Body of pancreas (tissue), 4 donors: ENCODE measurements at regions not wholly inside any gene's neighbourhood (a gene's known extent, or its start where the extent isn't known, plus 50 kb on each side); places are given as distances from the start of the nearest gene placed in this dataset.
"Not testable (repeated sequence)": the region's sequence is repeated elsewhere in the genome, so short reads cannot be mapped to it uniquely, and the experiment has no call there.

ENCODE experiments used
- ATAC-seq: fragments of 150-250 bp; one replicate; pipeline ENCODE4 v1.9.1; 2016
- DNase-seq, 4 donors: peaks; one replicate each; pipeline ENCODE4 v3.0.0-alpha.2; 2019
- H3K27ac ChIP-seq, 4 donors: fragments of 200-600 bp; sonication (generic); 1 replicate in 3 of 4; 2 replicates in 1 of 4; pipeline versions ENCODE4 v1.5.1 to v1.6.1; 2016 to 2019; ENCODE audit warnings: mild to moderate bottlenecking in 1 of 4, mixed read lengths in 1 of 4, moderate library complexity in 1 of 4
- H3K27me3 ChIP-seq, 2 donors: fragments of 200-600 bp; sonication (generic); one replicate each; pipeline ENCODE4 v1.6.0; 2016; ENCODE audit warnings: mild to moderate bottlenecking in 1 of 2
- H3K36me3 ChIP-seq, 2 donors: fragments of 200-600 bp; sonication (generic); replicated peaks in 1 of 2; 2 replicates each; pipeline ENCODE4 v1.5.1; 2016; ENCODE audit warnings: low read depth in 2 of 2; ENCODE audit not compliant: insufficient read depth in 1 of 2
- H3K4me1 ChIP-seq: fragments of 200-600 bp; sonication (generic); one replicate; pipeline ENCODE4 v1.6.0; 2016
- H3K4me3 ChIP-seq, 2 donors: fragments of 200-600 bp; sonication (generic); 1 replicate in 1 of 2; 2 replicates in 1 of 2; pipeline ENCODE4 v1.5.1; 2016 to 2019
- H3K9me3 ChIP-seq, 3 donors: fragments of 200-600 bp; sonication (generic); 1 replicate in 2 of 3; 2 replicates in 1 of 3; pipeline ENCODE4 v1.5.1; 2016
- CTCF ChIP-seq, 7 experiments: fragments of 450-650 bp in 4 of 7; fragments of 200-600 bp in 3 of 7; sonication (generic) in 3 of 7; IDR thresholded peaks; one replicate each; pipeline ENCODE4 v1.5.1; 2016 to 2019; ENCODE audit warnings: antibody characterized with exemption in 7 of 7
- POLR2A ChIP-seq, 3 donors: fragments of 450-650 bp; IDR thresholded peaks; one replicate each; pipeline ENCODE4 v1.6.1; 2016; ENCODE audit warnings: antibody characterized with exemption in 3 of 3, mild to moderate bottlenecking in 2 of 3
- WGBS, 2 donors: methylation state at CpG; one replicate each; pipeline ENCODE4 v1.1.5; 2017; 5-methylcytosine and 5-hydroxymethylcytosine counted together
- intact Hi-C: fragments of 100-400 bp; cut with DNase I; formaldehyde crosslinking; loops from one replicate; pipeline ENCODE4 v1.15.1; 2023

GRCh38 chr13:82458169-82458568 is 1424.1 kb downstream of the SLITRK1 start:
- ATAC-seq (no peak), DNase-seq (no peak)
- no peaks in the 10 kb centered on the region for H3K9me3 ChIP-seq
- no peak overlapping the region for H3K4me3 ChIP-seq
- H3K4me1 ChIP-seq = no peaks in the 10 kb centered on the region
- intact Hi-C loops = no loop called here
- no peak for TF ChIP-seq POLR2A (IDR thresholded peaks at IDR 0.05)
- TF ChIP-seq CTCF (IDR thresholded peaks at IDR 0.05) = no peak
- H3K27ac ChIP-seq = no peak overlapping the region
- H3K36me3 ChIP-seq = no peaks in the 10 kb centered on the region
- H3K27me3 ChIP-seq = no peaks in the 10 kb centered on the region
- WGBS, 2 donors = 85 to 88% methylated on average over 13 of the region's 13 CpGs

GRCh38 chr13:82457548-82457947 is 1424.7 kb downstream of the SLITRK1 start:
- DNase-seq, ATAC-seq, H3K4me1 ChIP-seq, H3K36me3 ChIP-seq, H3K4me3 ChIP-seq, H3K9me3 ChIP-seq, H3K27ac ChIP-seq, intact Hi-C loops, H3K27me3 ChIP-seq: not testable (repeated sequence)
- WGBS, 2 donors = 71 to 77% methylated on average over 13 of the region's 13 CpGs

- H3K4me3 ChIP-seq = no peak overlapping the region
- no peak overlapping the region for H3K27ac ChIP-seq
- no peaks in the 10 kb centered on the region for H3K4me1 ChIP-seq
- TF ChIP-seq POLR2A (IDR thresholded peaks at IDR 0.05) (no peak), CTCF (IDR thresholded peaks at IDR 0.05) (no peak)
- no peaks in the 10 kb centered on the region for H3K9me3 ChIP-seq
- no peaks in the 10 kb centered on the region for H3K27me3 ChIP-seq
- no peak for ATAC-seq
- no peaks in the 10 kb centered on the region for H3K36me3 ChIP-seq
- intact Hi-C loops = no loop called here
- no peak for DNase-seq
- 39 to 49% methylated on average over 1 of the region's 1 CpG for whole genome bisulfite sequencing, 2 donors
Measured at GRCh38 chr13:82447416-82448077, 1434.7 kb downstream of the SLITRK1 start.

- ATAC-seq (no peak), DNase-seq (no peak)
- Histone ChIP-seq H3K4me3 (no peak overlapping the region), H3K36me3 (no peaks in the 10 kb centered on the region), H3K9me3 (no peaks in the 10 kb centered on the region), H3K4me1 (no peaks in the 10 kb centered on the region), H3K27me3 (no peaks in the 10 kb centered on the region), H3K27ac (no peak overlapping the region)
- intact Hi-C loops = no loop called here
- WGBS, 2 donors = 0% methylated on average over 1 of the region's 1 CpG; no CpG with 5 or more reads in 1 of the 2 donors
- TF ChIP-seq CTCF (IDR thresholded peaks at IDR 0.05) (no peak), POLR2A (IDR thresholded peaks at IDR 0.05) (no peak)
Measured at GRCh38 chr13:82439159-82439904, 1442.9 kb downstream of the SLITRK1 start.

- intact Hi-C loops = no loop called here
- Histone ChIP-seq H3K9me3 (no peaks in the 10 kb centered on the region), H3K4me1 (no peaks in the 10 kb centered on the region), H3K4me3 (no peak overlapping the region), H3K36me3 (no peaks in the 10 kb centered on the region), H3K27me3 (no peaks in the 10 kb centered on the region), H3K27ac (no peak overlapping the region)
- DNase-seq (no peak), ATAC-seq (no peak)
- no peak for TF ChIP-seq CTCF (IDR thresholded peaks at IDR 0.05)
- TF ChIP-seq POLR2A (IDR thresholded peaks at IDR 0.05) = no peak
- WGBS, 2 donors = 14 to 50% methylated on average over 1 of the region's 1 CpG
Measured at GRCh38 chr13:82438320-82438719, 1444.0 kb downstream of the SLITRK1 start.
